Panc1 (cell line): ENCODE measurements at regions not wholly inside any gene's neighbourhood (a gene's known extent, or its start where the extent isn't known, plus 50 kb on each side); places are given as distances from the start of the nearest gene placed in this dataset.

Experiments
- CTCF ChIP-seq: fragments of 450-650 bp; IDR thresholded peaks from 2 replicates; pipeline ENCODE4 v1.5.1; 2017; ENCODE audit warnings: mild to moderate bottlenecking
- POLR2AphosphoS5 ChIP-seq: IDR thresholded peaks from 2 replicates; pipeline ENCODE4 v1.6.1; 2012; ENCODE audit warnings: mild to moderate bottlenecking, low read depth, low read length, moderate library complexity
- REST ChIP-seq, 2 experiments: IDR thresholded peaks; 2 replicates each; pipeline ENCODE4 v1.6.1; 2011 to 2012; ENCODE audit warnings: low read depth in 2 of 2, control low read depth in 1 of 2, low read length in 1 of 2, mild to moderate bottlenecking in 1 of 2, moderate library complexity in 1 of 2; ENCODE audit not compliant: insufficient read depth in 1 of 2

- TF ChIP-seq CTCF (no peak), REST (IDR thresholded peaks at IDR 0.05; ENCODE audit: insufficient read depth in 1 of 2, low read depth in 2 of 2, low read length in 1 of 2) (no peak), POLR2AphosphoS5 (no peak)
These were observed 570.3 kb downstream of the MN1 start for GRCh38 chr22:27231266-27231665.
